ENCODE measurements at regions not wholly inside any gene's neighbourhood (a gene's known extent, or its start where the extent isn't known, plus 50 kb on each side); places are given as distances from the start of the nearest gene placed in this dataset.

- no peak for TF ChIP-seq CTCF (IDR thresholded peaks at IDR 0.05)
- no peak for TF ChIP-seq POLR2A (IDR thresholded peaks at IDR 0.05)
Observed at GRCh38 chr3:80142714-80143113, 374.9 kb upstream of the ROBO1 start.
